Bronchial epithelial cell (primary cell): ENCODE measurements at regions not wholly inside any gene's neighbourhood (a gene's known extent, or its start where the extent isn't known, plus 50 kb on each side); places are given as distances from the start of the nearest gene placed in this dataset.

Experiments used
- DNase-seq: peaks from one replicate; pipeline ENCODE4 v3.0.0-alpha.2; 2010; ENCODE audit warnings: low read depth
- FAIRE-seq: peaks from 2 replicates; lab custom pipeline; 2011; peaks lifted over from hg19 to GRCh38; lab: Jason Lieb, UNC
- H3K27me3 ChIP-seq: 2 replicates; pipeline ENCODE4 v1.5.1; 2011; ENCODE audit warnings: low read length; ENCODE audit not compliant: control insufficient read depth, insufficient read depth
- H3K36me3 ChIP-seq: 2 replicates; pipeline ENCODE4 v1.5.1; 2011; ENCODE audit warnings: low read length; ENCODE audit not compliant: control insufficient read depth, insufficient read depth
- H3K4me3 ChIP-seq: 2 replicates; pipeline ENCODE4 v1.5.1; 2011; ENCODE audit warnings: mild to moderate bottlenecking, low read depth, low read length, control low read depth
- TF ChIP-seq, protein P1 (sequence below): IDR thresholded peaks from 2 replicates; pipeline ENCODE4 v1.5.1; 2011; ENCODE audit warnings: mild to moderate bottlenecking, moderate library complexity, low read length, control low read depth, inconsistent platforms; ENCODE audit not compliant: insufficient read depth, severe bottlenecking

- FAIRE-seq (no peak), DNase-seq (peak; percentile 79)
- TF ChIP-seq, protein P1, sequence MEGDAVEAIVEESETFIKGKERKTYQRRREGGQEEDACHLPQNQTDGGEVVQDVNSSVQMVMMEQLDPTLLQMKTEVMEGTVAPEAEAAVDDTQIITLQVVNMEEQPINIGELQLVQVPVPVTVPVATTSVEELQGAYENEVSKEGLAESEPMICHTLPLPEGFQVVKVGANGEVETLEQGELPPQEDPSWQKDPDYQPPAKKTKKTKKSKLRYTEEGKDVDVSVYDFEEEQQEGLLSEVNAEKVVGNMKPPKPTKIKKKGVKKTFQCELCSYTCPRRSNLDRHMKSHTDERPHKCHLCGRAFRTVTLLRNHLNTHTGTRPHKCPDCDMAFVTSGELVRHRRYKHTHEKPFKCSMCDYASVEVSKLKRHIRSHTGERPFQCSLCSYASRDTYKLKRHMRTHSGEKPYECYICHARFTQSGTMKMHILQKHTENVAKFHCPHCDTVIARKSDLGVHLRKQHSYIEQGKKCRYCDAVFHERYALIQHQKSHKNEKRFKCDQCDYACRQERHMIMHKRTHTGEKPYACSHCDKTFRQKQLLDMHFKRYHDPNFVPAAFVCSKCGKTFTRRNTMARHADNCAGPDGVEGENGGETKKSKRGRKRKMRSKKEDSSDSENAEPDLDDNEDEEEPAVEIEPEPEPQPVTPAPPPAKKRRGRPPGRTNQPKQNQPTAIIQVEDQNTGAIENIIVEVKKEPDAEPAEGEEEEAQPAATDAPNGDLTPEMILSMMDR: no peak
- Histone ChIP-seq H3K36me3 (no peaks in the 10 kb centered on the region), H3K27me3 (no peaks in the 10 kb centered on the region), H3K4me3 (no peak overlapping the region)
Measured at GRCh38 chr10:9501944-9502343, 1447.5 kb downstream of the GATA3 start.

DNA sequence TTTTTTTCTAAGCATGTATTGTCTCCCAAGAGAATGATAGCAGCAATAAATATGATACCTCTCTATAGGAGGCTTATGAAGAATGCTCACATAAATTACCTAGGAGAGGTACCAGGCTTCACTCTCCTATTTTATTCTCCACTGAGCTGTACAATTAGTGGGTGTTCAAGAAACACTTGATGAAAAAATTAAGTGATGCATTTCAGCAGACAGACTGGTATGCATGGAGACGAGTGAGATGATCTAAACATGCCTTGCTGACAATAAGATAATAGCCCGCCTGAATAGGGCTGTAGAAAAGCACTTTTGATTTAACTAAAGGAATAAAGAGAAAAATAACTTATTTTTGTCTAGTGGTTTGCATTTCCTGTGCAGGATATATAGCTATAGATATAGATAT, 1449.7 kb downstream of the GATA3 start:
- TF ChIP-seq, protein P1: no peak
- FAIRE-seq (no peak), DNase-seq (no peak)
- Histone ChIP-seq H3K4me3 (no peak overlapping the region), H3K27me3 (no peaks in the 10 kb centered on the region), H3K36me3 (no peaks in the 10 kb centered on the region)

GRCh38 chr10:9505546-9505945, 1451.1 kb downstream of the GATA3 start:
- no peaks in the 10 kb centered on the region for H3K36me3 ChIP-seq
- H3K27me3 ChIP-seq: no peaks in the 10 kb centered on the region
- TF ChIP-seq, protein P1: no peak
- H3K4me3 ChIP-seq: no peak overlapping the region
- FAIRE-seq (no peak), DNase-seq (no peak)

GRCh38 chr10:9508606-9509005, 1454.1 kb downstream of the GATA3 start:
- TF ChIP-seq, protein P1: no peak
- FAIRE-seq: no peak
- Histone ChIP-seq H3K4me3 (no peak overlapping the region), H3K27me3 (no peaks in the 10 kb centered on the region), H3K36me3 (no peaks in the 10 kb centered on the region)
- no peak for DNase-seq

- FAIRE-seq (peak; percentile 18), DNase-seq (no peak)
- TF ChIP-seq, protein P1: no peak
- no peaks in the 10 kb centered on the region for H3K36me3 ChIP-seq
- no peaks in the 10 kb centered on the region for H3K27me3 ChIP-seq
- no peak overlapping the region for H3K4me3 ChIP-seq
Measured at GRCh38 chr10:9510626-9511025, 1456.1 kb downstream of the GATA3 start.

DNA sequence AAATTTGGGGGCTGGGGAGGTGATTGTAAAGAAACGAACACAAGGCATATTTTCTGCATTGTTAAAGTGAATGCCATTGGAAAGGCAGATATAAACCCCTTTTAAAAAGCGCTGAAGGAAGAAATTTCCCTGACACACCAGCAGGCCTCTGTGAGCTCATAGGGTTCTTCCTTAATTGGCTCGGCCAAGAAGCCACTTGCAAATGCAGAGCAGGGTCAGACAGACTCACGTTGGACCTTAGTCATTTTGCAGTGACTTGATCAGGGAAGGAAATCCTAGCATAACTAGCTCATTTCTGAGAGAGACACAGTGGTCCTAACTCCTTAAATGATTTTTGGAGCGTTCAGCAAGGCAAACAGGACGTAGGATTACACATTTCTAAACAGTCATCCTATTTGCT, 1461.4 kb downstream of the GATA3 start:
- no peak for DNase-seq
- Histone ChIP-seq H3K36me3 (no peaks in the 10 kb centered on the region), H3K4me3 (no peak overlapping the region), H3K27me3 (no peaks in the 10 kb centered on the region)
- no peak for FAIRE-seq
- TF ChIP-seq, protein P1: no peak
